Esophagus squamous epithelium (tissue), 4 donors: ENCODE measurements at regions not wholly inside any gene's neighbourhood (a gene's known extent, or its start where the extent isn't known, plus 50 kb on each side); places are given as distances from the start of the nearest gene placed in this dataset.

Experiments
- POLR2A ChIP-seq, 4 donors: fragments of 450-650 bp; IDR thresholded peaks; one replicate each; pipeline ENCODE4 v1.6.1; 2017; ENCODE audit warnings: antibody characterized with exemption in 4 of 4, mild to moderate bottlenecking in 4 of 4, moderate library complexity in 3 of 4
- TF ChIP-seq, protein P1 (sequence below), 6 experiments: fragments of 450-650 bp in 4 of 6; fragments of 200-600 bp in 2 of 6; sonication (generic) in 2 of 6; IDR thresholded peaks; one replicate each; pipeline ENCODE4 v1.5.1; 2016 to 2019; ENCODE audit warnings: antibody characterized with exemption in 6 of 6, mild to moderate bottlenecking in 4 of 6, moderate library complexity in 4 of 6

DNA sequence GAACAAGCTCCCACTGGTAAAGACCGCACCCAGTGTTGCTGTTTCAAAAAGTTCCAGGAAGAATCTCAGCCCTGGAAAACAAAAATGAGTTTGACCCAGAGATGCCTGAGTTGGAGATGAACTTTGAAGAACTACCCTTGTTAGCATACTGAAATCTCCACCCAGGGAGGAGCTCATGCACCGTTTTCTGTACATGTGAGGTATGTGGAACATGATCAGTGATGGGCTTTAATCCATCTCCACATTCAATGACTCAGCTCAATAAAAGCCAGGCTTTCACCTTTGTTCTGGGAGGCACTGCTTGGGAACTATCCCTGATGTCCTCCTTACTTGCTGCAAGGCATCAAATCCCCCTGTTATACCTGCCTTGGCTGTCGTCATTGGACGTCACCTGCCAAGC, 279.9 kb downstream of the UQCRFS1 start:
- TF ChIP-seq, protein P1, sequence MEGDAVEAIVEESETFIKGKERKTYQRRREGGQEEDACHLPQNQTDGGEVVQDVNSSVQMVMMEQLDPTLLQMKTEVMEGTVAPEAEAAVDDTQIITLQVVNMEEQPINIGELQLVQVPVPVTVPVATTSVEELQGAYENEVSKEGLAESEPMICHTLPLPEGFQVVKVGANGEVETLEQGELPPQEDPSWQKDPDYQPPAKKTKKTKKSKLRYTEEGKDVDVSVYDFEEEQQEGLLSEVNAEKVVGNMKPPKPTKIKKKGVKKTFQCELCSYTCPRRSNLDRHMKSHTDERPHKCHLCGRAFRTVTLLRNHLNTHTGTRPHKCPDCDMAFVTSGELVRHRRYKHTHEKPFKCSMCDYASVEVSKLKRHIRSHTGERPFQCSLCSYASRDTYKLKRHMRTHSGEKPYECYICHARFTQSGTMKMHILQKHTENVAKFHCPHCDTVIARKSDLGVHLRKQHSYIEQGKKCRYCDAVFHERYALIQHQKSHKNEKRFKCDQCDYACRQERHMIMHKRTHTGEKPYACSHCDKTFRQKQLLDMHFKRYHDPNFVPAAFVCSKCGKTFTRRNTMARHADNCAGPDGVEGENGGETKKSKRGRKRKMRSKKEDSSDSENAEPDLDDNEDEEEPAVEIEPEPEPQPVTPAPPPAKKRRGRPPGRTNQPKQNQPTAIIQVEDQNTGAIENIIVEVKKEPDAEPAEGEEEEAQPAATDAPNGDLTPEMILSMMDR (IDR thresholded peaks at IDR 0.05): no peak
- no peak for TF ChIP-seq POLR2A (IDR thresholded peaks at IDR 0.05)
